ENCODE measurements at regions not wholly inside any gene's neighbourhood (a gene's known extent, or its start where the extent isn't known, plus 50 kb on each side); places are given as distances from the start of the nearest gene placed in this dataset.
A peak's percentile ranks its signal among the peaks of the same experiment; 100 is the strongest.
"Not testable (repeated sequence)": the region's sequence is repeated elsewhere in the genome, so short reads cannot be mapped to it uniquely, and the experiment has no call there.

GRCh38 chrX:136975684-136976470 is 57.9 kb downstream of the GPR101 start:
- no peak for DNase-seq
- intact Hi-C loops (cut with micrococcal nuclease): no loop called here
- Mint-ChIP-seq H3K4me1 (no peaks in the 10 kb centered on the region), H3K27ac (no peak overlapping the region), H3K36me3 (ENCODE audit: low read depth) (peaks cover 3% of the 10 kb centered on the region), H3K4me3 (no peak overlapping the region), H3K9me3 (peaks cover 5% of the 10 kb centered on the region), H3K27me3 (no peaks in the 10 kb centered on the region)

GRCh38 chrX:136967966-136968365 is 65.8 kb downstream of the GPR101 start:
- no peaks in the 10 kb centered on the region for H3K36me3 Mint-ChIP-seq (ENCODE audit: low read depth)
- H3K27ac Mint-ChIP-seq: no peak overlapping the region
- peaks cover 3% of the 10 kb centered on the region for H3K4me1 Mint-ChIP-seq
- no peak overlapping the region for H3K4me3 Mint-ChIP-seq
- H3K9me3 Mint-ChIP-seq: no peaks in the 10 kb centered on the region
- peaks cover 2% of the 10 kb centered on the region for H3K27me3 Mint-ChIP-seq
- DNase-seq: no peak
- intact Hi-C loops (cut with micrococcal nuclease): no loop called here

- Mint-ChIP-seq H3K27me3 (no peaks in the 10 kb centered on the region), H3K27ac (peak overlapping the region; percentile 4)
Observed at GRCh38 chrX:136963973-136964372, 69.8 kb downstream of the GPR101 start.

GRCh38 chrX:136961594-136962135 is 72.1 kb downstream of the GPR101 start:
- H3K4me3 Mint-ChIP-seq: no peak overlapping the region
- DNase-seq: no peak
- no peaks in the 10 kb centered on the region for H3K27me3 Mint-ChIP-seq
- no peak overlapping the region for H3K27ac Mint-ChIP-seq
- peaks cover 2% of the 10 kb centered on the region for H3K36me3 Mint-ChIP-seq (ENCODE audit: low read depth)
- H3K4me1 Mint-ChIP-seq: peaks cover 7% of the 10 kb centered on the region
- intact Hi-C loops (cut with micrococcal nuclease): loop anchor here (5.0 kb wide), 1 partner anchor 71 kb away; the partner anchor contains the start of gene GPR101
- no peaks in the 10 kb centered on the region for H3K9me3 Mint-ChIP-seq

More at GRCh38 chrX:136963973-136964372, 69.8 kb downstream of the GPR101 start:
- DNase-seq: peak; percentile 55
- no peak overlapping the region for H3K4me3 Mint-ChIP-seq
- peaks cover 2% of the 10 kb centered on the region for H3K36me3 Mint-ChIP-seq (ENCODE audit: low read depth)
- intact Hi-C loops (cut with micrococcal nuclease): loop anchor here (5.0 kb wide), 1 partner anchor 68 kb away; the partner anchor contains the start of gene GPR101
- no peaks in the 10 kb centered on the region for H3K9me3 Mint-ChIP-seq
- peaks cover 10% of the 10 kb centered on the region for H3K4me1 Mint-ChIP-seq

- Mint-ChIP-seq H3K27ac (no peak overlapping the region), H3K4me1 (peaks cover 3% of the 10 kb centered on the region)
Observed at GRCh38 chrX:136954930-136955329, 74.4 kb upstream of the RBMX start.

GRCh38 chrX:136953867-136954787 is 73.6 kb upstream of the RBMX start:
- peak; percentile 86 for DNase-seq
- Mint-ChIP-seq H3K4me1 (no peaks in the 10 kb centered on the region), H3K9me3 (no peaks in the 10 kb centered on the region), H3K27me3 (no peaks in the 10 kb centered on the region), H3K27ac (no peak overlapping the region), H3K4me3 (no peak overlapping the region), H3K36me3 (ENCODE audit: low read depth) (no peaks in the 10 kb centered on the region)
- intact Hi-C loops (cut with micrococcal nuclease): no loop called here

More at GRCh38 chrX:136954930-136955329, 74.4 kb upstream of the RBMX start:
- no peaks in the 10 kb centered on the region for H3K27me3 Mint-ChIP-seq
- no peaks in the 10 kb centered on the region for H3K36me3 Mint-ChIP-seq (ENCODE audit: low read depth)
- H3K4me3 Mint-ChIP-seq: no peak overlapping the region
- intact Hi-C loops (cut with micrococcal nuclease): loop anchor here (1.0 kb wide), 2 partner anchors 97 to 239 kb away; no protein-coding TSS in a partner anchor
- DNase-seq: no peak
- H3K9me3 Mint-ChIP-seq: no peaks in the 10 kb centered on the region

- intact Hi-C loops (cut with micrococcal nuclease): no loop called here
- DNase-seq: no peak
- no peak overlapping the region for H3K4me3 Mint-ChIP-seq
- no peaks in the 10 kb centered on the region for H3K9me3 Mint-ChIP-seq
- H3K27ac Mint-ChIP-seq: no peak overlapping the region
- H3K36me3 Mint-ChIP-seq (ENCODE audit: low read depth): no peaks in the 10 kb centered on the region
- H3K27me3 Mint-ChIP-seq: no peaks in the 10 kb centered on the region
- H3K4me1 Mint-ChIP-seq: no peaks in the 10 kb centered on the region
Observed at GRCh38 chrX:136950211-136950610, 69.7 kb upstream of the RBMX start.

GRCh38 chrX:136941396-136942337 is 61.1 kb upstream of the RBMX start:
- no peak for DNase-seq
- Mint-ChIP-seq H3K4me1 (peaks cover 4% of the 10 kb centered on the region), H3K36me3 (ENCODE audit: low read depth) (peaks cover under 1% of the 10 kb centered on the region), H3K27ac (no peak overlapping the region), H3K9me3 (no peaks in the 10 kb centered on the region), H3K4me3 (no peak overlapping the region), H3K27me3 (no peaks in the 10 kb centered on the region)
- intact Hi-C loops (cut with micrococcal nuclease): no loop called here

- H3K9me3 Mint-ChIP-seq: no peaks in the 10 kb centered on the region
- DNase-seq: no peak
- H3K27ac Mint-ChIP-seq: peak overlapping the region; percentile 81
- H3K4me1 Mint-ChIP-seq: peaks cover 13% of the 10 kb centered on the region
- intact Hi-C loops (cut with micrococcal nuclease): no loop called here
- peaks cover 4% of the 10 kb centered on the region for H3K36me3 Mint-ChIP-seq (ENCODE audit: low read depth)
- peak overlapping the region; percentile 70 for H3K4me3 Mint-ChIP-seq
- no peaks in the 10 kb centered on the region for H3K27me3 Mint-ChIP-seq
Observed at GRCh38 chrX:136936183-136936549, 55.6 kb upstream of the RBMX start.

GRCh38 chrX:136935533-136936182 is 55.1 kb upstream of the RBMX start:
- intact Hi-C loops (cut with micrococcal nuclease); H3K36me3 Mint-ChIP-seq (ENCODE audit: low read depth): not testable (repeated sequence)

GRCh38 chrX:136934652-136935051 is 54.1 kb upstream of the RBMX start:
- not testable (repeated sequence) for DNase-seq

More at GRCh38 chrX:136935533-136936182, 55.1 kb upstream of the RBMX start:
- not testable (repeated sequence) for H3K9me3 Mint-ChIP-seq, H3K27me3 Mint-ChIP-seq
- H3K4me3 Mint-ChIP-seq: peak overlapping the region; percentile 70
- peaks cover 13% of the 10 kb centered on the region for H3K4me1 Mint-ChIP-seq
- peak overlapping the region; percentile 81 for H3K27ac Mint-ChIP-seq
- peak; percentile 68 for DNase-seq

GRCh38 chrX:136933611-136934145 is 53.2 kb upstream of the RBMX start:
- Mint-ChIP-seq H3K27me3 (no peaks in the 10 kb centered on the region), H3K9me3 (no peaks in the 10 kb centered on the region), H3K27ac (no peak overlapping the region), H3K4me1 (peaks cover 13% of the 10 kb centered on the region), H3K36me3 (ENCODE audit: low read depth) (peaks cover 4% of the 10 kb centered on the region), H3K4me3 (no peak overlapping the region)
- DNase-seq: no peak
- intact Hi-C loops (cut with micrococcal nuclease): no loop called here

More at GRCh38 chrX:136934652-136935051, 54.1 kb upstream of the RBMX start:
- H3K36me3 Mint-ChIP-seq (ENCODE audit: low read depth); H3K27me3 Mint-ChIP-seq; H3K27ac Mint-ChIP-seq; H3K4me3 Mint-ChIP-seq; H3K9me3 Mint-ChIP-seq; intact Hi-C loops (cut with micrococcal nuclease): not testable (repeated sequence)
- peaks cover 13% of the 10 kb centered on the region for H3K4me1 Mint-ChIP-seq
